Suppressor macrophage treated with lipopolysaccharide for 1 hour (primary cell): ENCODE measurements at regions not wholly inside any gene's neighbourhood (a gene's known extent, or its start where the extent isn't known, plus 50 kb on each side); places are given as distances from the start of the nearest gene placed in this dataset.

Experiments
- DNase-seq, 3 donors: peaks; one replicate each; pipeline ENCODE4 v3.0.0-alpha.2; 2020 to 2022

DNA sequence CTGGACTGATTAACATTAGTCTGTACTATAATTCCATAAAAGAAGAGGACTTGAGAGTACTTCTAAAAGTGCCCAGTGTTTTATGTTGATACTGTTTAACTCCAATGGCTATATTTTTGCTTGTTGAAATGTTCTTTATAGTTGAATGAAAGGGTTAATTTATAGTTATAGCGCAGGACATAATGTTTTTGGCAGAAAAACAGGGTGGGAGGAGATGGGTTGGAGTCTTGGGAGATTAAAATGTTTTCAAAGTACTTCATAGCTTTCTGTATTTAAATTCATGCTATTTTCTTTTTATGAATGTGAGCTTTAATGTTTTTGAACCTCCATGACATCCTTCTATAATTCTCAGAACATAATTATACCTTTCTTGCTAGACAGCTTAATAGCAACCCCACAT, 108.2 kb downstream of the CNTN3 start:
- no peak for DNase-seq

GRCh38 chr3:74501007-74501406, 113.5 kb downstream of the CNTN3 start:
- DNase-seq, result no peak

- no peak for DNase-seq
Observed at GRCh38 chr3:74500257-74500656, 114.2 kb downstream of the CNTN3 start.

DNA sequence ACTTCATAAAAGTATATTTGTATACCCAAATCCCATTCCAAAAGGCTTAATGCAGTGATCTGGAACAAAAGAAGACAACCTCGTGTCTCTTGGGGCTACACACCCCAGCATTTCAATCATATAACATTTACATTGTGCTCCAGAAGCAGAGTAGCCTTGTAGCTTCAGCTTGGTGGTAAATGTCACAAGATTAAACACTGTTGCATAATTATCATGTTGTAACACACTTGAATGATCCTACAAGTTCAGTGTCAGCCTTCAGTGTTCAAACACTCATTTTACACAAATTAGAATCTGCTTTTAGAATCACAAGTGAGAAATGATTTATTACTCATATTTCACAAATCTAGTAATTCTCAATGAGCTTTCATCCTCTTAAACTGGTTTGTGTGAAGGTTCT, 122.6 kb downstream of the CNTN3 start:
- DNase-seq, result no peak

DNA sequence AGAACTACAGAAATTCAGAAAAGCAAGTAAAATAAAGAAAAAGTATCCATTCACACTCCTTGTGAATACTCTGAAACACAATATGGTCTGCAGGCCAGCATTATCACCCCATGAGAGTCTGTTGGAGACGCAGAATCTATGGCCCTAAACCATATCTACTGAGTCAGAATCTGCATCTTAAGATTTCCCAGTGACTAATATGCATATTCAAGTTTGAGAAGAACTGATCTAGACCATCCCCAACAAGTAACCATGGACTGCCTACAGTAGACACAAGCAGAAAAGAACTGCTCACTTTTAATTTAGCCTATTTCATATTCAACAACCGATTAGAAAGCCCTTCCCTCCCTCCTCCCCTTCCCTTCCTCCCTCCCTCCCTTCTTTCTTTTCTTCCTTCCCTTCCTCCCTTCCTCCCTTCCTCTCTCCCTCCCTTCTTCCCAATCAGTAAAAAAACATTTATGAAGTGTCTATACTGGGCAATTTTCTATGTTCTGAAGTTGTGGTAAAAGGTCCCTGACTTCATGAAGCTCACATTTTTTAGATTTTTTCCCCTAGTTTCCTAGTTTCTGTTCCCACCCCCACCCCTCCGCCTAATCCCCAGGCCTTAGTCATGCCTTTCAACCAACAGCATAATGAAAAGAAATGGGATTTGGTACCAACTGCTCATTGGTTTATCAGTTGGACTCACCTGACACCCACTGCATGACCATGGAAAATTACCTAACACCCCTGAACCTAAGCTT, 125.2 kb downstream of the CNTN3 start:
- no peak for DNase-seq

GRCh38 chr3:74479915-74480314, 134.5 kb downstream of the CNTN3 start:
- DNase-seq, result no peak

DNA sequence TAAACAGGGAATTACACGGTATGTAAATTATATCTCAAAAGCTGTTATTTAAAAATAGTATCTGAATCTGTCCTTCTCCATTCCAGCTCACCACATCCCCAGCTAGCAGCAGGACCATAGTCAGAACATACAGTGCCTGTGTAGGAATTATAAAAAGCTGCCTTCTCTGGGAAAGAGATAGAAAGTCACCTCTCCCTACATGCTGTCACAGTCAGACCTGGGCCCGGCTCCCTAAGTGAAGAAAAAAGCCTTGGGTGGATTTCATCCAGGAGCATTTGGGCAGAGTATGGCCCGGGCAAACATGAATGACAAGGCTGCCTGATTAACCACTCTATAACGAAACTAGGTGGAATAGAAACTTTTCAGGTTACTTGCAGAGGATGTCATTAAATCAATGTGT, 144.1 kb downstream of the CNTN3 start:
- no peak for DNase-seq

DNA sequence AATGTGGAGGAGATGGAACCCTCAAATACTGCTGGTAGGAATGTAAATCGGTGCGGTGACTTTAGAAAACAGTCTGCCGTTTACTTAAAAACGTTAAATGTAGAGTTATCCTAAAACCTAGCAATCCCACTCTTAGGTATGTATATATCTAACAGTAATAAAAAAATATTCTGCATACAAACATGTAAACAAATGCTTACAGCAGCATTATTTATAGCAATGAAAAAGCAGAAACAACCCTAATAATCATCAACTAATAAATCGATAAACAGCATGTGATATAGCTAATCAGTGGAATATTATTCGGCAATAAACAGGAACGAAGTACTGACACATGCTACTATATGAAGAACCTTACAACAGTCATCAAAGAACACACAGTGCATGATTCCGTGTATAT, 144.7 kb downstream of the CNTN3 start:
- DNase-seq, result no peak

GRCh38 chr3:74469151-74469550, 145.3 kb downstream of the CNTN3 start:
- DNase-seq, result no peak

- DNase-seq, result no peak
Observed at GRCh38 chr3:74465715-74466410, 148.6 kb downstream of the CNTN3 start.

GRCh38 chr3:74463515-74463914, 150.9 kb downstream of the CNTN3 start:
- no peak for DNase-seq

- no peak for DNase-seq
Observed at GRCh38 chr3:74456166-74456565, 158.3 kb downstream of the CNTN3 start.

- DNase-seq, result no peak
Observed at GRCh38 chr3:74447221-74447620, 167.2 kb downstream of the CNTN3 start.

GRCh38 chr3:74445541-74445940, 168.9 kb downstream of the CNTN3 start:
- DNase-seq, result no peak

DNA sequence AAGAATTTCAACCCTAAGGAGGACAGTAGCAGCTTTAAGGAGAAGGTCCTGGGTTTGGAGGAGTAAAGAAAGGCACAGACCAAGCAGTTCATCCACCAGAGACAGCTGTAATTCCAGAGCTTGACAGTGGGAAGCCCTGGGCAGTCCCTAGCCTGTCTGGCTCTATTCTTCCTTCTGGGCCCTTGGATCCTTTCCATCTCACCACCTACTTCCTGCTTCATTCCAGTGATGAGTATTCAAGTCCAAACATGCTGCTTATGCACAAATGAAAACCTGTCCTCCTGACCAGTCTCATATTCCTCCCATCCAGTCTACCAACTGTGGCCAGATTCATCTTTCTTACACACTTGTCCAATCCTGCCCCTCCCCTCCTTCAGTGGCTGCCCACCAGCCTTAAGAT, 171.4 kb downstream of the CNTN3 start:
- DNase-seq, result no peak

- no peak for DNase-seq
Observed at GRCh38 chr3:74442683-74443082, 171.8 kb downstream of the CNTN3 start.

DNA sequence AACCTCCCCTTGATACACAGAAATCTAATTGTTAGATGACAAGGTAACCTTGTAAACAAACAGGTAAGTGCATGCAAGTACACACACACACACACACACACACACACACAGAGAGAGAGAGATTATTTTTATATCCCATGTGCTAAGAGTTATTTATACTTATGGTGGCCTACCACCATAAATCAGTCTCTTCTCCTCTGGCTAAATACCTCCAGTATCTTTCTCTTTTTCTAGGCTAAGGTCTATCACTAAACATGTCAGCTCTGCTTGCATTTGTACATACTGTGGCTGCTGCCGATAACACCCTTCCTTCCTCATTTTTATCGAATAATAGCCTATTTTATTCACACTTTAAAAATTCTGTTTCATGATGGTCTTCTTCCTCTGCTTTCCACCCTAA, 172.4 kb downstream of the CNTN3 start:
- DNase-seq, result no peak

DNA sequence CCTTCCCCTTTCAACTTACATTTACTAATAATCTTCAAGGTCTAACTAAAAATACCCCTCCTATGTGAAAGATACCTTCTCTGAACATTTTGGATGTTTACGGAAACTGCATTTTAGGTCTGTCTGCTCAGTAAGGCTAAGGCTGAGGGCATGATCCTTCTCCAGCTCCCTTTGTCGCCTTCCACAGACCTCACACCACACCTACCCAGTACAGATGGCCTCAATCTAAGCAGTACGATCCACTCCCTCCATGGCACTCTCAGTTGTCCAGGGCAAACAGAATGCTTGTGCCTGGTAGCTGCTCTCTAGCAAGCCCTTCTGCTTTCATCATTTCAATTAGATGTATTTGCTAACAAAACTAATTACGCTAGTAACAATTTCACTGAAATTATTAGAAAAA, 178.3 kb downstream of the CNTN3 start:
- DNase-seq, result no peak

GRCh38 chr3:74435631-74436030, 178.8 kb downstream of the CNTN3 start:
- DNase-seq, result no peak

- no peak for DNase-seq
Observed at GRCh38 chr3:74434406-74434805, 180.1 kb downstream of the CNTN3 start.

DNA sequence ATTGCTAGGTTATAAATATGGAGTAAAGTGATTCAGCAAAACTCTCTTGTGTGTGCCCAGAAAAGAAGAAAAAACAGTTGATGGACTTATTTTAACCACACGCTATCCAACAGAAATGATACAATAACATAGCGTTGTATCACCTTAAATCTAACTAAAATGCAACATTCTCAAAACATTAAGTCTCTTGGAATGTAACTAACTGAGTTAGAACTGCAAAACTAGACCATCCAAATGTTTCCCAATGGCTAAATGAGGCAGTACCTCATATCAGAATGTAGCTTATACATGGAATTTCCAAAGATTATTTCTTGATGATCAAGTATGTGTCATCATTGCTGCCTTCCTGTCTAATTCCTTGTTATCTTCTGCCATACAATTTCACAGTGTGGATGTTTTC, 187.9 kb downstream of the CNTN3 start:
- no peak for DNase-seq

DNA sequence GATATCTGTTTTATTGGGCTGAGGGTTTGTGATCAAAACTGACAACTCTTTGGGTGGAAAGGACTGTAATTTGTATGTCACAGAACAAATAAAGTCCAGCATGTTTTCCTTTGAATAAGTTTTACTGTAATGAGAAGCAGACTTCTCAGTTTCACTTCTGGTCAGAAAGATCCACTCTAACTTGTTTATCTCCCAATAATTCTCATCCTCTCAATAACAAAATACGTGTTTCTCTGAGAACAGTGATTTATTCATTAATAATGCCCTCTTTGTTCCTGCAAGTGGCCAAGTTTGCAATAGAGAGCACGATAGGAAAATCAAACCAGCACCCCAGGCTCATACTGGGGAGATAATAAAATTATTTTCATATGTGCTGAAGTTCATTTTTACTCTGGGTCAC, 190.6 kb downstream of the CNTN3 start:
- DNase-seq, result no peak

GRCh38 chr3:74420538-74421124, 193.8 kb downstream of the CNTN3 start:
- no peak for DNase-seq

GRCh38 chr3:74415731-74416130, 198.7 kb downstream of the CNTN3 start:
- DNase-seq, result no peak
